ENCODE measurements at regions not wholly inside any gene's neighbourhood (a gene's known extent, or its start where the extent isn't known, plus 50 kb on each side); places are given as distances from the start of the nearest gene placed in this dataset.

DNA sequence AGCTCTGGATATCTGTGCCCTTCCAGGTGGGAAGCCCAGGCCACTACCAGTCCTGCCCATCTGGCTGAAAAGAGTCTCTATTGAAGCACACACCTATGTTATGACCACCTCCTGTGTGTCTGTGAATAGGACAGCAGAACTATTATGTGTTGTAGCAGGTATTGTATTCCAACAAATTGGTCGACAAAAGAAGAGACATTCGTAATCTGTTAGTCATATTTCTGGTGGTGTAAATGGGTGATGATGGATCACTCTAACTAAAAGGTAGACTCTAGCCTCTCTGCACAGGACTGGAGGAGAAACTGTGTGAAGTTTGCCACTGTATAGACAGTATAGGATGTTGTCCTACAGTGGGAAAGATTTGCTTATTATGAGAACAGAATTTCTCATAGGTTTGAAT lies 416.1 kb downstream of the TMEM38B start:
- TF ChIP-seq, protein P1, sequence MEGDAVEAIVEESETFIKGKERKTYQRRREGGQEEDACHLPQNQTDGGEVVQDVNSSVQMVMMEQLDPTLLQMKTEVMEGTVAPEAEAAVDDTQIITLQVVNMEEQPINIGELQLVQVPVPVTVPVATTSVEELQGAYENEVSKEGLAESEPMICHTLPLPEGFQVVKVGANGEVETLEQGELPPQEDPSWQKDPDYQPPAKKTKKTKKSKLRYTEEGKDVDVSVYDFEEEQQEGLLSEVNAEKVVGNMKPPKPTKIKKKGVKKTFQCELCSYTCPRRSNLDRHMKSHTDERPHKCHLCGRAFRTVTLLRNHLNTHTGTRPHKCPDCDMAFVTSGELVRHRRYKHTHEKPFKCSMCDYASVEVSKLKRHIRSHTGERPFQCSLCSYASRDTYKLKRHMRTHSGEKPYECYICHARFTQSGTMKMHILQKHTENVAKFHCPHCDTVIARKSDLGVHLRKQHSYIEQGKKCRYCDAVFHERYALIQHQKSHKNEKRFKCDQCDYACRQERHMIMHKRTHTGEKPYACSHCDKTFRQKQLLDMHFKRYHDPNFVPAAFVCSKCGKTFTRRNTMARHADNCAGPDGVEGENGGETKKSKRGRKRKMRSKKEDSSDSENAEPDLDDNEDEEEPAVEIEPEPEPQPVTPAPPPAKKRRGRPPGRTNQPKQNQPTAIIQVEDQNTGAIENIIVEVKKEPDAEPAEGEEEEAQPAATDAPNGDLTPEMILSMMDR (IDR thresholded peaks at IDR 0.05; ENCODE audit: borderline replicate concordance, extremely low read depth, low read length, poor library complexity, severe bottlenecking), result no peak
- TF ChIP-seq EZH2 (IDR thresholded peaks at IDR 0.05; ENCODE audit: borderline replicate concordance, low read depth, low read length, severe bottlenecking), result no peak

Measured in DND-41 (cell line).